ENCODE measurements at regions not wholly inside any gene's neighbourhood (a gene's known extent, or its start where the extent isn't known, plus 50 kb on each side); places are given as distances from the start of the nearest gene placed in this dataset.

DNA sequence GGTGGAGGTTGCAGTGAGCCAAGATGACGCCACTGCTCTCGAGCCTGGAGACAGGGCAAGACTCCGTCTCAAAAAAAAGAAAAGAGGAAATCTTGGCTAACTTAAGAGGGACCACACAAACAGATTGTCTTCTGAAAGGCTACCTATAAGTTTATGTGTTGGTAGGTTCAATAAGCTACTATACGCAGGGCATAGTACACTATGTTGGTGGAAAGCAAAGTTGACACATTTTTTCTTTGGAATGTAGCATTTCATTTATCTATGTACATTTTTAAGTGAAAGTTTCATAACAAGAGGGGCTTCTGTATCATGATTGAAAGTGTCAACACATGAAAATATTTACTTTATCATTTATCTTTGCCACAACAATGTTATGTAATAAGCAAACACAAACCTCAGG lies 752.6 kb upstream of the ACVR2A start:
- TF ChIP-seq, protein P1, sequence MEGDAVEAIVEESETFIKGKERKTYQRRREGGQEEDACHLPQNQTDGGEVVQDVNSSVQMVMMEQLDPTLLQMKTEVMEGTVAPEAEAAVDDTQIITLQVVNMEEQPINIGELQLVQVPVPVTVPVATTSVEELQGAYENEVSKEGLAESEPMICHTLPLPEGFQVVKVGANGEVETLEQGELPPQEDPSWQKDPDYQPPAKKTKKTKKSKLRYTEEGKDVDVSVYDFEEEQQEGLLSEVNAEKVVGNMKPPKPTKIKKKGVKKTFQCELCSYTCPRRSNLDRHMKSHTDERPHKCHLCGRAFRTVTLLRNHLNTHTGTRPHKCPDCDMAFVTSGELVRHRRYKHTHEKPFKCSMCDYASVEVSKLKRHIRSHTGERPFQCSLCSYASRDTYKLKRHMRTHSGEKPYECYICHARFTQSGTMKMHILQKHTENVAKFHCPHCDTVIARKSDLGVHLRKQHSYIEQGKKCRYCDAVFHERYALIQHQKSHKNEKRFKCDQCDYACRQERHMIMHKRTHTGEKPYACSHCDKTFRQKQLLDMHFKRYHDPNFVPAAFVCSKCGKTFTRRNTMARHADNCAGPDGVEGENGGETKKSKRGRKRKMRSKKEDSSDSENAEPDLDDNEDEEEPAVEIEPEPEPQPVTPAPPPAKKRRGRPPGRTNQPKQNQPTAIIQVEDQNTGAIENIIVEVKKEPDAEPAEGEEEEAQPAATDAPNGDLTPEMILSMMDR (conservative IDR thresholded peaks at IDR 0.05 in 1 of 2, IDR thresholded peaks at IDR 0.05 in 1 of 2; ENCODE audit: low read depth in 1 of 2, low read length in 2 of 2), result no peak
- TF ChIP-seq EZH2 (IDR thresholded peaks at IDR 0.05; ENCODE audit: low read length, missing control alignments), result no peak

All from fibroblast of lung (primary cell).